G401.6 (cell line): ENCODE measurements at regions not wholly inside any gene's neighbourhood (a gene's known extent, or its start where the extent isn't known, plus 50 kb on each side); places are given as distances from the start of the nearest gene placed in this dataset.

Experiments
- FAIRE-seq: peaks from 2 replicates; lab custom pipeline; 2012; peaks lifted over from hg19 to GRCh38; lab: Jason Lieb, UNC

DNA sequence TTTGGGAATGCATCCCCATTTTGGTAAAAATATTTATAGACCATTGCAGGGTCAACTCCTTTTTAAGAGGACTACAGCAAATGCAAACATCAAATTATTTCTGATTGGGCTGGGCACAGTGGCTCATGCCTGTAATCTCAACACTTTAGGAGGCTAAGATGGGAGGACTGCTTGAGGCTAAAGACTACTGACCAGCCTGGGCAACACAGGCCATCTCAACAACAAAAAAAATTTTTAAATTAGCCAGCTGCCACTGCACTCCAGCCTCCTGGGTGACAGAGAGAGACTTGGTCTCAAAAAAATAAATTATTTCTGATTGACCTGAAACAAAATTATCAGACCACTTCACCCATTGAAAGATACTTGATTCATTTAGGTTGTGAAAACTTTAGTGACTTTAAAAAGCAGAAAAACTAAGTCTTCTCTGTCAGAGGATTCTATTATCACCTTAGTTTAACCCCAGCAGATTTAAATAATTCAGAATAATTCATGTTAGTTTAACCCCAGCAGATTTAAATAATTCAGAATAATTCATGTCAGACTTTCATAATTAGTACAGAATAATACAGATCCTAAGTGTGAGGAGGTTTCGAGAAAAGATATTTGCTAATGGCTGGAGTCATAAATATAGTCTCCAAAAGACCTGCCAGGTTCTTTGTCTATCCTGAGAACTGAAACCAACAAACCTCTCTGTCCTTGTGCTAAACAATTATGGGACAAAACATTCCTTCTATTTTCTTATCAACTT is 183.6 kb upstream of the STT3B start:
- FAIRE-seq = no peak

DNA sequence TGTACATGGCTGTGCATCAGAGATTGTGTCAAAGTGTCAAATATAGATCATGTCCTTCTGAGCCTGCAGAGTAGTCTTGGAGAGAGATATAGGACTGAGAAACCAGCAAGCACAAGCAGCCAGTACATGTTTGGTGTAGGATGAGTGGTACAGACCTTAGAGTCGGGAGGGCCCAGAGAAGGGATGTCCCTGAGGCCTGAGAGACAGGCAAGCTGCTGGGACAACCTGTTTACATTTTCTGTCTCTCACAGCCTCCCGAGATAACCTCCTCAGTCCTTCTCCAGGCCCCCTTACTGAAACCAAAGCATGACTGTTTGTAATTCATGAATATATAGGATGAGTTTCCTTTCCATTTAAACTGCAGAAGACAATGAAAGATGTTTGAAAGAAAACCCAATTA is 182.4 kb upstream of the STT3B start:
- FAIRE-seq = no peak

GRCh38 chr3:31352331-31352730 is 180.4 kb upstream of the STT3B start:
- no peak for FAIRE-seq

- no peak for FAIRE-seq
Observed at GRCh38 chr3:31353166-31353565, 179.6 kb upstream of the STT3B start.

DNA sequence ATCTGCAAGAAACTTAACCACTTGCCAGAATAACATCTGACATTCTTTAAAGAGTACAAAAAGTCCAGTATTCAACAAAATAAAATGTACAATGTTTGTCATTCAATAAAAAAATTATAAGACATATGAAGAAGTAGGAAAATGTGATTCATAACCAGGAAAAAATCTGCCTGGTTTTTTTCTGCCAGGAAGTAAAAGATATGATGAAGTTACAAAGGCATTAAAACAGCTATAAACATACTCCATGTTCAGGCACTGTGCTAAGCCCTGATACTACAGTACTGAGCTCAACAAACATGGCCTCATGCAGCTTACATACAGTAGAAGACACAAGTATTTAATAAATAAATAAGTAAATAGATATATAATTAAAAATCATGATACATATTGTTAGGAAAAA is 178.4 kb upstream of the STT3B start:
- no peak for FAIRE-seq

DNA sequence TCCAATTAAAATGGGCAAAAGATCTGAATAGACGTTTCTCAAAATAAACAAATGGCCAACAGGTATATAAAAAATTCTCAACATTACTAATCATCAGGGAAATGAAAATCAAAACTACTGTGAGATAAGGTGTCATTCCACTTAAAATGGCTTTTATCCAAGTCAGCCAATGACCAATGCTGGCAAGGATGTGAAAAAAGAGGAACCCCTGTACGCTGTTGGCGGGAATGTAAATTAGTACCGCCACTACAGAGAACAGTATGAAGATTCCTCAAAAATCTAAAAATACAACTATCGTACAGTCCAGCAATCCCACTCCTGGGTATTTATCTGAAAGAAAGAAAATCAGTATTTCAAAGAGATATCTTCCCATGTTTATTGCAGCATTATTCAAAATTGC is 176.9 kb upstream of the STT3B start:
- FAIRE-seq = no peak

GRCh38 chr3:31356941-31357340 is 175.8 kb upstream of the STT3B start:
- FAIRE-seq = no peak

- FAIRE-seq = no peak
Observed at GRCh38 chr3:31357451-31357850, 175.3 kb upstream of the STT3B start.

GRCh38 chr3:31358473-31359070 is 174.2 kb upstream of the STT3B start:
- FAIRE-seq = no peak

GRCh38 chr3:31361371-31362273 is 171.1 kb upstream of the STT3B start:
- no peak for FAIRE-seq

GRCh38 chr3:31364188-31364587 is 168.5 kb upstream of the STT3B start:
- no peak for FAIRE-seq

- no peak for FAIRE-seq
Observed at GRCh38 chr3:31364711-31365110, 168.0 kb upstream of the STT3B start.

DNA sequence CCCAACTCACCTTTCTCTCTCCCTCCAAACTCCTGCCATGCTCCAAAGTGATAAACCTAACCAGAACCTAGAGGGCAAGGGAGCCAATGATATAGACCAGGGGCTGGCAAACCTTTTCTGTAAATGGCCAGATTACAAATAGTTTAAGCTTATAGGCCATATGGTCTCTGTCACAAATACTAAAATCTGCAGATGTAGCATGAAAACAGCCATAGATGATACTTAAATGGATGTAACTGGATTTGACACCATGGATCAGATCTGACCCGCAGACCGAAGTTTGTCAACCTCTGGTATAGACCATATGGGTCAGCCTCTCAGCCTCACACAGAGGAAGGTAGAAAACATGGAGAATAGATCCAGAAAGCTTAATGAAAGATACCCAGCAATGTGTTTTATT is 165.2 kb upstream of the STT3B start:
- FAIRE-seq = no peak

DNA sequence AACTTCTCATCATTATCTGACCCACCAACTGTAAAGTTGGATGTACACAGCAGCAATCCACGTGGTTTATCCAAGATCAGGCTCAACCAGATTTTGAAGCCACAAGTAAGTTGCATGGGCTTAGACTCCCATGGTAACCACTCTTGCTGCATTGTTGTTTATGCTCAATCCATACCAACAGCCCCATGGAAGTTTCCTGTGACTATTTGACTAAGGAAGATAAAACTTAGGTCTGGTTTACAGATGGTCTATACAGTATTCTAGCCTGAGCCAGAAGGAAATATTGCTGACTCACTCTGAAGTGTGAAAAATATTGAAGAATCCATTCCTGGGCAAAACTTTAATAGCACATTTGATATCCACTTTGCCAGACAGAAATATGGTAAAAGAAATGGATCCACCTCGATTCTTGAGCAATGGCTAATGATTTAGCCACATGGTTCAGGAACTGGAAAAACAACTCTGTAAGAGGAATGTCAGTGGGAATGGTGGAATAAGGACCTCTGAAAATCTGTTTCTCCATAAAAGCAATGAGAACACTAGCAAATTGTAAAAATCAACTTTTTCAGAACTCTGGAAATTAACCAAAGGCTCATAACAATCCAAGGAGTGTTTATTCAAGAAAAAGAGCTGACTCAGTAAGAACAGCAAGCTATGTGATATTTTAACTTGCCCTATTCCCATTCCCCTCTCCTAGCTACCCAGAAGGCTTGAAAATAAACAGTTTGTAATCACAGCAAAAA is 162.9 kb upstream of the STT3B start:
- FAIRE-seq = no peak

DNA sequence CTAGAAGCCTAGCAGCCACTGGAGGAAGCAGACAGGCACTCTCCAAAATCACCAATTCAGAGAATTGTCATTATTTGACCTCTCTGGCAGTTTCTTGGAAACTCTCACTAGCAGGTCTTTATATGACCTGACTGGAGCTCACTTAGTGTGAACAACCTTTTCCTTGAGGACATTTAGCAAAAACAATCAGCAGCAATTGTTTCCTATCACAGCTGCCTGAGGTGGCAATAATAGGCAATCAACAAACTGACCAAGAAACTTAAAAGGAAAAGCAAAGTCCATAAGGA is 162.4 kb upstream of the STT3B start:
- no peak for FAIRE-seq

GRCh38 chr3:31370681-31371080 is 162.0 kb upstream of the STT3B start:
- no peak for FAIRE-seq

GRCh38 chr3:31371484-31372177 is 161.1 kb upstream of the STT3B start:
- no peak for FAIRE-seq

- no peak for FAIRE-seq
Observed at GRCh38 chr3:31373681-31374080, 159.0 kb upstream of the STT3B start.

GRCh38 chr3:31377045-31377642 is 155.6 kb upstream of the STT3B start:
- no peak for FAIRE-seq

GRCh38 chr3:31378231-31378630 is 154.5 kb upstream of the STT3B start:
- FAIRE-seq = no peak

DNA sequence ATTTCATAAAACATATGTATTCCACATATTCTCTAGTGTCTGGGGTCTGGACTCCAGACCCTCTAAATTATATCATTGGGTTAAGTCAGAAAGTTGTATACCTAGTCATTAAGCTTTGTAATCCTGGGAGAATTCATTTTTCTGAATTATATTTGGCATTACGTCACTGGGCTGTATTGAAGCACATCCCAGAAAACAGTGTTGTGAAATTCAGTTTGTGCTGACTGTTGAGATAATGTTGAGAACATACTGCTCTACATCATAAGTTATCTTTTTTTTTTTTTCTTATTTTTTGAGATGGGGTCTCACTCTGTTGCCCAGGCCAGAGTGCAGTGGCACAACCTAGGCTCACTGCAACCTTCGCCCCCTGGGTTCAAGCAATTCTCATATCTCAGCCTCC is 153.1 kb upstream of the STT3B start:
- no peak for FAIRE-seq

GRCh38 chr3:31382856-31383255 is 149.9 kb upstream of the STT3B start:
- FAIRE-seq = no peak
